DOHH2 (cell line): ENCODE measurements at regions not wholly inside any gene's neighbourhood (a gene's known extent, or its start where the extent isn't known, plus 50 kb on each side); places are given as distances from the start of the nearest gene placed in this dataset.

Experiments used
- H3F3A ChIP-seq: fragments of 200-600 bp; sonication (generic), shearing (Covaris generic); 2 replicates; pipeline ENCODE4 v1.6.0; 2016; ENCODE audit warnings: antibody characterized with exemption, mild to moderate bottlenecking; ENCODE audit not compliant: control insufficient read depth, insufficient read depth
- H3K27ac ChIP-seq: fragments of 200-600 bp; sonication (generic); 2 replicates; pipeline ENCODE4 v1.5.1; 2014; ENCODE audit warnings: low read depth, mild to moderate bottlenecking, low read length, moderate library complexity
- H3K27me3 ChIP-seq: fragments of 200-600 bp; sonication (generic); 2 replicates; pipeline ENCODE4 v1.6.1; 2014; ENCODE audit warnings: mild to moderate bottlenecking, low read length, mixed read lengths; ENCODE audit not compliant: control insufficient read depth
- H3K36me3 ChIP-seq: fragments of 200-600 bp; sonication (generic); 2 replicates; pipeline ENCODE4 v1.6.1; 2014; ENCODE audit warnings: mild to moderate bottlenecking, low read length, moderate library complexity, mixed read lengths; ENCODE audit not compliant: control insufficient read depth
- H3K4me1 ChIP-seq: fragments of 200-600 bp; sonication (generic); 2 replicates; pipeline ENCODE4 v1.6.1; 2014; ENCODE audit warnings: mild to moderate bottlenecking, low read length, mixed read lengths; ENCODE audit not compliant: control insufficient read depth
- H3K4me2 ChIP-seq: fragments of 200-600 bp; sonication (generic); 2 replicates; pipeline ENCODE4 v1.6.0; 2014; ENCODE audit warnings: mild to moderate bottlenecking, low read length, moderate library complexity
- H3K4me3 ChIP-seq: fragments of 200-600 bp; sonication (generic); 2 replicates; pipeline ENCODE4 v1.5.1; 2014; ENCODE audit warnings: mild to moderate bottlenecking, low read length, mixed read lengths
- H3K79me2 ChIP-seq: fragments of 200-600 bp; sonication (generic); 2 replicates; pipeline ENCODE4 v1.6.1; 2014; ENCODE audit warnings: mild to moderate bottlenecking, low read length, mixed read lengths; ENCODE audit not compliant: control insufficient read depth
- H3K9me2 ChIP-seq: fragments of 200-600 bp; sonication (generic); replicated peaks from 2 replicates; pipeline ENCODE4 v1.6.1; 2014; ENCODE audit warnings: mild to moderate bottlenecking, low read length, mixed read lengths; ENCODE audit not compliant: control insufficient read depth
- H3K9me3 ChIP-seq: fragments of 200-600 bp; sonication (generic); 2 replicates; pipeline ENCODE4 v1.6.1; 2014; ENCODE audit warnings: antibody characterized with exemption, low read length, mixed read lengths; ENCODE audit not compliant: control insufficient read depth, insufficient read depth
- H4K20me1 ChIP-seq: fragments of 200-600 bp; sonication (generic); 2 replicates; pipeline ENCODE4 v1.6.0; 2014; ENCODE audit warnings: low read depth, mild to moderate bottlenecking, antibody characterized with exemption, low read length, moderate library complexity; ENCODE audit not compliant: control insufficient read depth, insufficient read depth
- CTCF ChIP-seq: fragments of 200-600 bp; sonication (generic); IDR thresholded peaks from one replicate; pipeline ENCODE4 v1.5.1; 2014; ENCODE audit warnings: antibody characterized with exemption, mild to moderate bottlenecking, low read depth, low read length; ENCODE audit not compliant: poor library complexity, severe bottlenecking
- EZH2phosphoT487 ChIP-seq: fragments of 200-600 bp; sonication (generic); IDR thresholded peaks from 2 replicates; pipeline ENCODE4 v1.6.1; 2017; ENCODE audit warnings: borderline replicate concordance, mild to moderate bottlenecking, antibody characterized with exemption, low read length, moderate library complexity, mixed read lengths

GRCh38 chr10:117677890-117678500 lies 135.4 kb downstream of the EMX2 start:
- H3K4me3 ChIP-seq: no peak overlapping the region
- H3K27ac ChIP-seq: no peak overlapping the region
- no peaks in the 10 kb centered on the region for H3K36me3 ChIP-seq
- no peaks in the 10 kb centered on the region for H4K20me1 ChIP-seq
- no peak overlapping the region for H3K4me2 ChIP-seq
- H3F3A ChIP-seq: no peaks in the 10 kb centered on the region
- no peaks in the 10 kb centered on the region for H3K9me3 ChIP-seq
- H3K4me1 ChIP-seq: no peaks in the 10 kb centered on the region
- no peaks in the 10 kb centered on the region for H3K9me2 ChIP-seq
- no peaks in the 10 kb centered on the region for H3K79me2 ChIP-seq
- TF ChIP-seq CTCF: no peak
- TF ChIP-seq EZH2phosphoT487: no peak
- no peaks in the 10 kb centered on the region for H3K27me3 ChIP-seq

GRCh38 chr10:117680601-117681000 lies 138.1 kb downstream of the EMX2 start:
- Histone ChIP-seq H3K79me2 (no peaks in the 10 kb centered on the region), H3K27ac (no peak overlapping the region), H3K9me3 (no peaks in the 10 kb centered on the region), H3K4me3 (no peak overlapping the region), H3K9me2 (no peaks in the 10 kb centered on the region), H3K27me3 (no peaks in the 10 kb centered on the region), H3K4me2 (no peak overlapping the region), H3F3A (no peaks in the 10 kb centered on the region), H4K20me1 (no peaks in the 10 kb centered on the region), H3K36me3 (no peaks in the 10 kb centered on the region), H3K4me1 (no peaks in the 10 kb centered on the region)
- no peak for TF ChIP-seq EZH2phosphoT487
- no peak for TF ChIP-seq CTCF

DNA sequence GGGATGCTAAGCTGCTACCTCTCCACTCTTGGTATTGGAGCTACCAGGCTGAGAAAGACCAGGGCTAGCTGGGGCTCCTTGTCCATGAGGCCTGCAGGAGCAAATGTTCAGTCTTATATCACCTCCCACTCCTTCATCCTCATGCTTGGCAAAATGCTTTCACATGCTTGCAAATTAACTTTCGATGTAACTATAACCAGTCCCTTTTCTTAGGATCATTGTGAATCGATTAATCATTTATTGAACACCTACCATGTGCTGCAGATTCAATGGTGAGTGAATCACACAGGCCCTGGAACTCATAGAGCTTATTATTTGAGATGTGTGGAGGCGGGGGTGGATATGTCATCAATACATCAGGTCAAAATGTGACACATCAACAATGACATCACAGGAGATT lies 138.6 kb downstream of the EMX2 start:
- no peaks in the 10 kb centered on the region for H3K4me1 ChIP-seq
- no peaks in the 10 kb centered on the region for H3K36me3 ChIP-seq
- TF ChIP-seq EZH2phosphoT487: no peak
- TF ChIP-seq CTCF: no peak
- no peak overlapping the region for H3K27ac ChIP-seq
- H3K27me3 ChIP-seq: no peaks in the 10 kb centered on the region
- no peaks in the 10 kb centered on the region for H3K9me2 ChIP-seq
- no peak overlapping the region for H3K4me3 ChIP-seq
- H3K79me2 ChIP-seq: no peaks in the 10 kb centered on the region
- no peaks in the 10 kb centered on the region for H3F3A ChIP-seq
- H3K4me2 ChIP-seq: no peak overlapping the region
- no peaks in the 10 kb centered on the region for H4K20me1 ChIP-seq
- H3K9me3 ChIP-seq: no peaks in the 10 kb centered on the region
